Left ventricle myocardium inferior (tissue), 1 donor: ENCODE measurements at regions not wholly inside any gene's neighbourhood (a gene's known extent, or its start where the extent isn't known, plus 50 kb on each side); places are given as distances from the start of the nearest gene placed in this dataset.

ENCODE experiments used
- DNase-seq: peaks from one replicate; pipeline ENCODE4 v3.0.0-alpha.2; 2020
- H3K27ac ChIP-seq: fragments of 200-600 bp; replicated peaks from 2 replicates; pipeline ENCODE4 v1.8.0; 2021
- H3K27me3 ChIP-seq: fragments of 200-600 bp; 2 replicates; pipeline ENCODE4 v1.8.0; 2021; ENCODE audit warnings: low read depth
- H3K36me3 ChIP-seq: fragments of 200-600 bp; 2 replicates; pipeline ENCODE4 v1.8.0; 2021
- H3K4me1 ChIP-seq: fragments of 200-600 bp; 2 replicates; pipeline ENCODE4 v1.8.0; 2021
- H3K4me3 ChIP-seq: fragments of 200-600 bp; 2 replicates; pipeline ENCODE4 v1.8.0; 2021; ENCODE audit warnings: mild to moderate bottlenecking, moderate library complexity
- H3K9me3 ChIP-seq: fragments of 200-600 bp; replicated peaks from 2 replicates; pipeline ENCODE4 v1.8.0; 2021
- intact Hi-C: fragments of 100-400 bp; cut with micrococcal nuclease; formaldehyde crosslinking; loops from one replicate; pipeline ENCODE4 v1.11.0; 2022
- TF ChIP-seq, protein P1 (sequence below): fragments of 200-600 bp; IDR thresholded peaks from 2 replicates; pipeline ENCODE4 v1.8.0; 2021; ENCODE audit warnings: antibody characterized with exemption, mild to moderate bottlenecking, borderline replicate concordance
- donor health status: DM: no; HTN: yes; CAD: no; lungs with severe emphysema.

DNA sequence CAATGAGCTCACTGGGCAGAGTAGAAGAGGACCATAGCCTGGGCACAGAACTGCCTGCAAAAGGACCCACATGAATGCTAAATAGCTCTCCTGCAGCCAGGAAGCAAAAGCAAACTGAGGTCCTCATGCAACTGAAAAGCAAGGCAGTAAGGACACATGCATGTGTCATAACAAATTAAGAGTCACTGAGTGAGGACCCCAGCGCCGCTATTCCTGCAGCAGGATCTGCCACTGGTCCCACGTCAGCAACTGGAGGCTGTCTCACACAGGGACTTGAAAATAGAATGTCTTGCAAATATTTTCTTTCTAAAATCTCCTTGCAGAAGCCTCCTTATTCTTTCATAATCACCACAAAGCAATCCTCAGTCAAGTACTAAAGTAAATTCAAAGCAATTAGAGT, 559.6 kb upstream of the DAB1 start:
- intact Hi-C loops, result no loop called here

DNA sequence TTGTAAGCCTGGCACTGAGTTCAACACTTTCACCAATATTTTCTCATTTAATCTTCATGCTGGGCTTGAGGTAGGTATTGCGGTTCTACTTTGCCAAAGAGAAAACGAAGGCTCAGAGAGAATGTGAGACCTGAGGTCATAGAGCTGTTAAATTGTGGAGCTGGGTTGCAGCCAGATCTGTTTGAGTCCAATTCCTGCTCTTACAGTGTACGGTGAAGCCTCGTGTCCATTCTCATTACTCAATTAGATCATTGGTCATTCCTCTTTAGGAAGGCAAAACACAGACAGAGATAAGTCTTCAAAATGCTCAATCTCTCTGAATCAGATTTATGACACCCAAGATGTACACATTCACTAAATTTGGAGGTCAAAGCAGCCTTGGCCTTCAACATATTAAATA, 559.0 kb upstream of the DAB1 start:
- Histone ChIP-seq H3K27ac (no peak overlapping the region), H3K27me3 (no peaks in the 10 kb centered on the region), H3K4me1 (no peaks in the 10 kb centered on the region), H3K4me3 (no peak overlapping the region), H3K36me3 (no peaks in the 10 kb centered on the region), H3K9me3 (peaks cover 9% of the 10 kb centered on the region)
- TF ChIP-seq, protein P1, sequence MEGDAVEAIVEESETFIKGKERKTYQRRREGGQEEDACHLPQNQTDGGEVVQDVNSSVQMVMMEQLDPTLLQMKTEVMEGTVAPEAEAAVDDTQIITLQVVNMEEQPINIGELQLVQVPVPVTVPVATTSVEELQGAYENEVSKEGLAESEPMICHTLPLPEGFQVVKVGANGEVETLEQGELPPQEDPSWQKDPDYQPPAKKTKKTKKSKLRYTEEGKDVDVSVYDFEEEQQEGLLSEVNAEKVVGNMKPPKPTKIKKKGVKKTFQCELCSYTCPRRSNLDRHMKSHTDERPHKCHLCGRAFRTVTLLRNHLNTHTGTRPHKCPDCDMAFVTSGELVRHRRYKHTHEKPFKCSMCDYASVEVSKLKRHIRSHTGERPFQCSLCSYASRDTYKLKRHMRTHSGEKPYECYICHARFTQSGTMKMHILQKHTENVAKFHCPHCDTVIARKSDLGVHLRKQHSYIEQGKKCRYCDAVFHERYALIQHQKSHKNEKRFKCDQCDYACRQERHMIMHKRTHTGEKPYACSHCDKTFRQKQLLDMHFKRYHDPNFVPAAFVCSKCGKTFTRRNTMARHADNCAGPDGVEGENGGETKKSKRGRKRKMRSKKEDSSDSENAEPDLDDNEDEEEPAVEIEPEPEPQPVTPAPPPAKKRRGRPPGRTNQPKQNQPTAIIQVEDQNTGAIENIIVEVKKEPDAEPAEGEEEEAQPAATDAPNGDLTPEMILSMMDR, result no peak
- no peak for DNase-seq
- intact Hi-C loops, result no loop called here

More for the DNA sequence above, 559.6 kb upstream of the DAB1 start:
- no peak for DNase-seq
- H3K4me3 ChIP-seq, result no peak overlapping the region
- H3K9me3 ChIP-seq, result peaks cover 4% of the 10 kb centered on the region
- TF ChIP-seq, protein P1, result no peak
- H3K36me3 ChIP-seq, result no peaks in the 10 kb centered on the region
- H3K27ac ChIP-seq, result no peak overlapping the region
- H3K4me1 ChIP-seq, result no peaks in the 10 kb centered on the region
- H3K27me3 ChIP-seq, result no peaks in the 10 kb centered on the region

DNA sequence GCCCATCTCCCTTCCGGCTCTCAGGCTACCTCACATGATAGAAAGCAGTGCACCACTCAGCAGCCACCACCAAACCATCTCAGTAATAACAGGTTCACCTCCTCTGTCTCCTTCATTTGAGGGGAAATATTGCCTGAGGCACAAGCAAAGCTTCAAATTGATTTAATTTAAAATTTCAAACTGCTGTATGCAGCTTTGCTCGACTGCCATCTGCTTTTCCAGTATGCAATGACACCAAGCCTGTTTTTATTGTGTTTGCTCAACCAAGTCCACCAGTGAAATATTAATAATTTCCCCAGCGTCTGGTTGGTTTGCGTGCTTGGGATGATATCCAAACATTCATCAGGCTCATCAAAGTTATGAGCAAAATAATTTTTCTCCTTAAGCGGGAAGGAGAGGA, 552.4 kb upstream of the DAB1 start:
- TF ChIP-seq, protein P1, result no peak
- Histone ChIP-seq H3K4me3 (no peak overlapping the region), H3K4me1 (no peaks in the 10 kb centered on the region), H3K9me3 (peaks cover 24% of the 10 kb centered on the region), H3K27me3 (no peaks in the 10 kb centered on the region), H3K36me3 (no peaks in the 10 kb centered on the region), H3K27ac (no peak overlapping the region)
- no peak for DNase-seq
- intact Hi-C loops, result no loop called here

DNA sequence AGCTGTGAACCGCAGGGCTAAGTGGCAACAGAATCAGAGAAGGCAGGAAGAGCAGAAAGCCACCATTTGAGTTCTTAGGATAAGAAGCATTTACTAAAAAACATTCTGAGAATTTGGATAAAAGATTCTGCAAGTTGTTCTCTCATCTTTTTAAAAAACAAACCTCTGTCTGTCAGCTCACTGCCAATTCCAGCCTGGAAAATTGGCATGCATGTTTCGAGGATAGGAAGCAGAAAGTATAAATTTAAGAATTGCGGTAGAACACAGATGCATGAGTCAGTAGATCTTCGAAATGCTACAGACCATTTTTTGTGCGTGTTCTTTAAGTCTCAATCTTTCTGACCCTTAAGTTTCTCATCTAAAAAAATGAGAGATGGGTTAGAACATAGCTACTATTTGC, 544.5 kb upstream of the DAB1 start:
- H3K4me1 ChIP-seq, result no peaks in the 10 kb centered on the region
- peaks cover 6% of the 10 kb centered on the region for H3K9me3 ChIP-seq
- no peak overlapping the region for H3K4me3 ChIP-seq
- no peaks in the 10 kb centered on the region for H3K36me3 ChIP-seq
- H3K27ac ChIP-seq, result no peak overlapping the region
- H3K27me3 ChIP-seq, result no peaks in the 10 kb centered on the region
- no peak for DNase-seq
- intact Hi-C loops, result no loop called here
- TF ChIP-seq, protein P1, result no peak

DNA sequence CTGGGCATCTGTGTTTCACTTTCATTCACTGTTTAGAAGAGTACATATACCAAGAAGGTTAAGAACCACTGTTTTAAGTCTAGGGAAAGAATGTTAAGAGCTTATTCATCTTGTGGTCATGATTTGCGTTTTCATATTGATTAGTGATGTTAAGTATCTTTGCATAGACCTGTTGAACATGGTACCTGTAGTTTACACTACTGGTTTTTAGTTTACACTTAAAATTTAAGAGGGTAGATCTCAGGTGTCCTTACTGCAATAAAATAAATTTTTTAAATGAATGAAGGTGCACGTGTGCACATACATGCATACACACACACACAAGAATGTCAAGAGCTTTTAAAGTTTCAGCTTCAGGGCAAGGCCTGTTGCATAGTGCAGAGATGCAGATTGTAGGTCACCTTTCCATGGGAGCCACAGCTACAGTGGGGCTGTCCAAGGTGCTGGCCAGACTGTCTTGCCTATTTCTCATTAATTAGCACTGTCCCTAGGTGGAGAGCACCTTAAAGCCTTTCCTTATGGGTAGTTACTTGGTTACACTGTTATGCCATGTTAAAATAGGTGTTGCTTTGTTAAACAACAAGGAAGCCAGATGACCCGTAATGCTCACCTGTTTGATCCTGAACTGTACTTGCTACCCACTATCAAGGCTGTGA, 543.0 kb upstream of the DAB1 start:
- Histone ChIP-seq H3K36me3 (no peaks in the 10 kb centered on the region), H3K4me3 (no peak overlapping the region), H3K27ac (no peak overlapping the region), H3K4me1 (no peaks in the 10 kb centered on the region), H3K9me3 (no peaks in the 10 kb centered on the region), H3K27me3 (no peaks in the 10 kb centered on the region)
- peak; percentile 15 for DNase-seq
- TF ChIP-seq, protein P1, result no peak
- intact Hi-C loops, result no loop called here

DNA sequence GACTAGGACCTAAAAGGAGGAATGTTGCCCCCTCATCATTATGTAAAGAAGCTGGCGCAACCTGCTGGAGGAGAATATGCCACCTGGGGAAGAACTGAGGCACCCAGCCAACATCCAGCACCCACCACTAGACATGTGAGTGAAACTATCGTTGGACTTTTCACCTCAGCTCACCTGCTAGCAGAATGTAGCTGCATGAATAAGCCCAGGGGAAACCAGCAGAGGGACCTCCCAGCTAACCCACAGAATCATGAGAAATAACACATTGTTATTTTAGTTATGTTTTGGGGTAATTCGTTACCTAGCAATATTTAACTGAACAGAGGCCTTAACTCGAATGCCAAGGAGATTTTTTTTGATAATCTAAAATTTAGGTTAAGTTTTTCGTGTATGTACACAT, 542.5 kb upstream of the DAB1 start:
- DNase-seq, result no peak
- intact Hi-C loops, result no loop called here
- H3K27ac ChIP-seq, result no peak overlapping the region
- H3K27me3 ChIP-seq, result no peaks in the 10 kb centered on the region
- no peaks in the 10 kb centered on the region for H3K36me3 ChIP-seq
- no peak overlapping the region for H3K4me3 ChIP-seq
- TF ChIP-seq, protein P1, result no peak
- no peaks in the 10 kb centered on the region for H3K9me3 ChIP-seq
- H3K4me1 ChIP-seq, result no peaks in the 10 kb centered on the region
